KMS-11 (cell line): ENCODE measurements at regions not wholly inside any gene's neighbourhood (a gene's known extent, or its start where the extent isn't known, plus 50 kb on each side); places are given as distances from the start of the nearest gene placed in this dataset.

Source experiments
- H2AFZ ChIP-seq: fragments of 200-600 bp; sonication (generic); 2 replicates; pipeline ENCODE4 v1.6.1; 2016; ENCODE audit warnings: antibody characterized with exemption, mixed run types, low read depth
- H3K27ac ChIP-seq: fragments of 200-600 bp; sonication (generic); 2 replicates; pipeline ENCODE4 v1.6.1; 2016; ENCODE audit warnings: mild to moderate bottlenecking, mixed run types
- H3K27me3 ChIP-seq: fragments of 200-600 bp; sonication (generic); 2 replicates; pipeline ENCODE4 v1.6.1; 2017; ENCODE audit warnings: mild to moderate bottlenecking, low read depth, mixed run types, moderate library complexity; ENCODE audit not compliant: insufficient read depth
- H3K36me3 ChIP-seq: fragments of 200-600 bp; sonication (generic); 2 replicates; pipeline ENCODE4 v1.6.1; 2017; ENCODE audit warnings: mild to moderate bottlenecking, mixed run types; ENCODE audit not compliant: insufficient read depth
- H3K4me1 ChIP-seq: fragments of 200-600 bp; sonication (generic); 2 replicates; pipeline ENCODE4 v1.6.1; 2016; ENCODE audit warnings: mild to moderate bottlenecking, low read depth, mixed run types; ENCODE audit not compliant: poor library complexity, severe bottlenecking
- H3K4me2 ChIP-seq: fragments of 200-600 bp; sonication (generic); 2 replicates; pipeline ENCODE4 v1.7.0; 2016; ENCODE audit warnings: mild to moderate bottlenecking, mixed run types
- H3K4me3 ChIP-seq: fragments of 200-600 bp; sonication (generic); IDR thresholded peaks from 2 replicates; pipeline ENCODE4 v1.6.1; 2017; ENCODE audit warnings: low read depth, low read length, mixed read lengths; ENCODE audit not compliant: insufficient read depth
- H3K79me2 ChIP-seq: fragments of 200-600 bp; sonication (generic); 2 replicates; pipeline ENCODE4 v1.6.1; 2016; ENCODE audit warnings: low read depth, mixed run types; ENCODE audit not compliant: insufficient read depth
- H3K9ac ChIP-seq: fragments of 200-600 bp; sonication (generic); 2 replicates; pipeline ENCODE4 v1.6.1; 2016; ENCODE audit warnings: mild to moderate bottlenecking, mixed run types
- H4K20me1 ChIP-seq: fragments of 200-600 bp; sonication (generic); 2 replicates; pipeline ENCODE4 v1.6.1; 2016; ENCODE audit warnings: mild to moderate bottlenecking, mixed run types; ENCODE audit not compliant: insufficient read depth
- TF ChIP-seq, protein P1 (sequence below): fragments of 200-600 bp; sonication (generic); conservative IDR thresholded peaks from 2 replicates; pipeline ENCODE4 v1.6.1; 2017; ENCODE audit warnings: low read depth, mild to moderate bottlenecking, antibody characterized with exemption, low read length, moderate library complexity, mixed read lengths

DNA sequence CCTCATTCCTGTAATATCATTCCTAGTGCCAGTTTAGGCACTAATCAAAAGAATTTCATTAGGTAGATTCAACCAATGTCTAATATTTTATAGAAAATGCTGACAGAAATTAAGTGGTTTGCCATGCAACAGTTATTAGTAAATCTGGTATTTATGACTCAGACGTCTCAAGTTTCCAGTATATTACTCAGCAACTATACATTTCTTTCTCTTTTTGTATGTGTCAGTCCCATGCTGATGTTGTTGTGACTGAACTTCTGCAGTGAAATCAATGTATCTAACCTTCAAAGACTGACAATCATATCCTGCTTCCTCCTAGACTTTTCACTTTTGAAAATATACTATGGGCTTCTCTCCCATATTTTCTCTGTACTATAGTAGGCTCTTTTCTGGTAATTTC, 822.5 kb downstream of the NR2F1-AS1 start:
- no peaks in the 10 kb centered on the region for H4K20me1 ChIP-seq
- no peak overlapping the region for H3K9ac ChIP-seq
- H3K27me3 ChIP-seq: no peaks in the 10 kb centered on the region
- no peak overlapping the region for H2AFZ ChIP-seq
- H3K4me2 ChIP-seq: no peak overlapping the region
- H3K27ac ChIP-seq: no peak overlapping the region
- no peak overlapping the region for H3K4me3 ChIP-seq
- no peaks in the 10 kb centered on the region for H3K79me2 ChIP-seq
- TF ChIP-seq, protein P1, sequence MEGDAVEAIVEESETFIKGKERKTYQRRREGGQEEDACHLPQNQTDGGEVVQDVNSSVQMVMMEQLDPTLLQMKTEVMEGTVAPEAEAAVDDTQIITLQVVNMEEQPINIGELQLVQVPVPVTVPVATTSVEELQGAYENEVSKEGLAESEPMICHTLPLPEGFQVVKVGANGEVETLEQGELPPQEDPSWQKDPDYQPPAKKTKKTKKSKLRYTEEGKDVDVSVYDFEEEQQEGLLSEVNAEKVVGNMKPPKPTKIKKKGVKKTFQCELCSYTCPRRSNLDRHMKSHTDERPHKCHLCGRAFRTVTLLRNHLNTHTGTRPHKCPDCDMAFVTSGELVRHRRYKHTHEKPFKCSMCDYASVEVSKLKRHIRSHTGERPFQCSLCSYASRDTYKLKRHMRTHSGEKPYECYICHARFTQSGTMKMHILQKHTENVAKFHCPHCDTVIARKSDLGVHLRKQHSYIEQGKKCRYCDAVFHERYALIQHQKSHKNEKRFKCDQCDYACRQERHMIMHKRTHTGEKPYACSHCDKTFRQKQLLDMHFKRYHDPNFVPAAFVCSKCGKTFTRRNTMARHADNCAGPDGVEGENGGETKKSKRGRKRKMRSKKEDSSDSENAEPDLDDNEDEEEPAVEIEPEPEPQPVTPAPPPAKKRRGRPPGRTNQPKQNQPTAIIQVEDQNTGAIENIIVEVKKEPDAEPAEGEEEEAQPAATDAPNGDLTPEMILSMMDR: no peak
- H3K4me1 ChIP-seq: no peaks in the 10 kb centered on the region
- no peaks in the 10 kb centered on the region for H3K36me3 ChIP-seq

DNA sequence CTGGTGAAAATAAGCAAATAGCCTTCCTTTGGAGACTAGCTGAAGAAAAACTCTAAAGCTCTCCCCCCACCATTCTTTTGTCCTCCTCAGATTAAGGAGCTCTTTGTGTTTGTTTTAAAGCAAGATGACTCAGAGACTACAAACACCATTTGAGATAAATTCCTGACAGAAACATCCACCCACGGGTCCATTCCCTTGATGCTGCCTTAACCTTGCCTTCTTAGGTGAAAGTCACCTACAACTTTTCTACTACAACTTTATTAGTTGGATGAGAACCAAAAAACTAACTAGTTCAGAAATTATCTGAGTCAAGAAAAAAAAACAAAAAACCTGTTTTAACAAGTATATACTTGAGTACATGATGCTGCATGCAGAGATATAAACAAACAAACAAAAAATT, 831.1 kb downstream of the NR2F1-AS1 start:
- Histone ChIP-seq H3K36me3 (no peaks in the 10 kb centered on the region), H3K4me3 (no peak overlapping the region), H3K27ac (no peak overlapping the region), H3K9ac (no peak overlapping the region), H3K79me2 (no peaks in the 10 kb centered on the region), H3K4me1 (no peaks in the 10 kb centered on the region), H2AFZ (no peak overlapping the region), H3K4me2 (no peak overlapping the region), H4K20me1 (no peaks in the 10 kb centered on the region; the same call in 1 of the 2 replicates), H3K27me3 (no peaks in the 10 kb centered on the region)
- TF ChIP-seq, protein P1: no peak

DNA sequence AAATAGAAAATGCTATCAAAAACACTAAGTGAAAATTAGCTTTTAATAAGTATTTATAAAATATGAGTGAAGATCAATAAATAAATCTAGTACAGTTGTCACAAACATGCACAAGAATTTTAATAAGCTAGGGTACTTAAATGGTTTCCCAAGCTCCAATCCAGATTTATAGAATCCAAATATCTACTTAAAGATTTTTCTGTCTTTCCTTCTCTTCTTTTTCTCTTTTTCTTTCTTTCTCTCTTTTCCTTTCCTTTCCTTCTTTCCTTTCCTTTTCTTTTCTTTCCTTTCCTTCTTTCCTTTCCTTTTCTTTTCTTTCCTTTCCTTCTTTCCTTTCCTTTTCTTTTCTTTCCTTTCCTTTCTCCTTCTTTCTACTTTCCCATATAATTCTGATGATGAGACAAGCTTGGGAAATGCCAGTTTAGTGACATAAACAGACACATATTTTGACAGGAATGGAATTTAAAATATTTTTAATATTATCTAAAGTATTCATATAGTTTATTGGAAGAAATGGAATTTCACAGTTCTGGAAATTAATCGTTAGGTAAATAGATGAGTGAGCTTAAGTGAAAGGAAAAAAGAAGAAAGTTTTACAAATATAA, 832.8 kb downstream of the NR2F1-AS1 start:
- Histone ChIP-seq H3K27ac (no peak overlapping the region), H3K79me2 (no peaks in the 10 kb centered on the region), H3K4me3 (no peak overlapping the region), H3K36me3 (no peaks in the 10 kb centered on the region), H3K4me2 (no peak overlapping the region), H3K27me3 (no peaks in the 10 kb centered on the region), H2AFZ (no peak overlapping the region), H4K20me1 (no peaks in the 10 kb centered on the region; the same call in 1 of the 2 replicates), H3K9ac (no peak overlapping the region), H3K4me1 (no peaks in the 10 kb centered on the region)
- TF ChIP-seq, protein P1: no peak

DNA sequence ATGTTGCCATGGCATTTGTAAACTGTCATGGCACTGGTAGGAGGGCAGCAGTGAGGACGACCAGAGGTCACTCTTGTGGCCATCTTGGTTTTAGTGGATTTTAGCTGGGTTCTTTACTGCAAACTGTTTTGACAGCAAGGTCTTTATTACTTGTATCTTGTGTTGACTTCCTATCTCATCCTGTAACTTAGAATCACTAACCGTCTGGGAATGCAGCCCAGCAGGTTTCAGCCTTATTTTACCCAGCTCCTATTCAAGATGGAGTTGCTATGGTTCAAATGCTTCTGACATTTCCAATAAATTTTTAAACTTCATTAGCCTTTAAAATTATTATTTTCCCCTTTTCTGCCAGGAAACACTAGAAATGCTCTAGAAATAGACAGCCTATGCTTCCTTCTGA, 839.1 kb downstream of the NR2F1-AS1 start:
- TF ChIP-seq, protein P1: no peak
- Histone ChIP-seq H3K36me3 (no peaks in the 10 kb centered on the region), H3K4me3 (no peak overlapping the region), H3K4me2 (no peak overlapping the region), H3K4me1 (no peaks in the 10 kb centered on the region), H3K9ac (no peak overlapping the region), H3K27me3 (no peaks in the 10 kb centered on the region), H4K20me1 (no peaks in the 10 kb centered on the region), H3K79me2 (no peaks in the 10 kb centered on the region), H3K27ac (no peak overlapping the region), H2AFZ (no peak overlapping the region)
